RKO (cell line): ENCODE measurements at regions not wholly inside any gene's neighbourhood (a gene's known extent, or its start where the extent isn't known, plus 50 kb on each side); places are given as distances from the start of the nearest gene placed in this dataset.

ENCODE experiments used
- DNase-seq: peaks from one replicate; pipeline ENCODE4 v3.0.0-alpha.2; 2016; ENCODE audit warnings: low spot score

GRCh38 chr5:124419531-124419930 lies 326.9 kb downstream of the ZNF608 start:
- DNase-seq: no peak

GRCh38 chr5:124418390-124418789 lies 328.0 kb downstream of the ZNF608 start:
- DNase-seq: no peak

DNA sequence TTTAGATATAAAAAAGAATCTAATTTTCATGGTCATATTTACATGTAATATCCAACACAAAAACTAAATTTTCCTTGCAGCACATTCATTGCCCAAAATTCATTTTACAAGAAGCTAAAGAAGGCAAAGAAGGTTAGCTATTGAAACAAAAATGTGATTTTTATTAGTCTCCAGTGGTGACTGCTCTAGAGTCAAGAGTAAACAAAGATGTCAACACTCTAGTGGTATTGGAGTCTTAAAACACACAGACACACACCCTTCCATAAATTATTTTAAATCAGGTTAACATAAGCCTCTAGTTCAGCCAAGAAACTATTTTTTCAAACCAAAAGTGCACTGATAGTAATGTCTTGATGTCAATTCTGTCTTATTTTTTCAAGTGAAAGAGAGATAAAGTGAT lies 329.2 kb downstream of the ZNF608 start:
- no peak for DNase-seq

DNA sequence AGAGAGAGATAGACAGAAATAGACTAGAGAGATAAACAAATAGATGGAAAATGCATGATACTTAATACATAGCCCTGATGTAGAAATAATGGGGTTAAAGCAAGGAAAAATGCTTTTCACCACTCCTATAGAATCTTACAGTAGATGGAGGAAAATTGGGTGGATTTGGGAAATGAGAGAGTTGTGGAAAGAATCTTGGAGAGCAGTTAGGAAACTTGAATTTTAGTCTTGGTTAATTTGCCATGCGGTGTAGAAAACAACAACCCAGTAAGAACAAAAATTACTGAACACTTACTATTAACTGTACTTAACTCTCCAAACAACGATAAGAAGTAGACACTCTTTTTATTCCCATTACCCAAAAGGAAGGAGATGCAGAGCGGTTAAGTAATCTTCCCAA lies 329.8 kb downstream of the ZNF608 start:
- no peak for DNase-seq

DNA sequence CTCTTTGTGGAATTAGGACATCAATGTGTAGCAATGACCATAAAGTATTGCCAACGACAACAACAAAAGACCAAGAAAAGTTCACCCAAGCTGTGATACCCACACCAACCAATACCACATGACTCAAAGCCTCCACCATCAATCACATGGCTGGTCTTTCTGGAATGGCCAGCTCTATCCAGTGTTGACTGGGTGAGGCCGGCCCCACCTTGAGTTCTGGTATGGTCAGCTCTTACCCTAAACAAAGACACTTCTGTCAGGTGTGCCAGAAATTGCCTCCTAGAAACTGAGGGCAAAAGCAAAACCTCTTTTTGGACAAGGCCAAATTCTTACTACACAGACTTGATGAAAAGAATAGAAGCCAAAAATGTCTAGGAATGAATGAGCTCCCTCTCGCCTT lies 331.5 kb downstream of the ZNF608 start:
- DNase-seq: no peak

GRCh38 chr5:124410539-124411488 lies 335.6 kb downstream of the ZNF608 start:
- DNase-seq: no peak

- DNase-seq: no peak
These were observed 337.5 kb downstream of the ZNF608 start for GRCh38 chr5:124408738-124409453.

DNA sequence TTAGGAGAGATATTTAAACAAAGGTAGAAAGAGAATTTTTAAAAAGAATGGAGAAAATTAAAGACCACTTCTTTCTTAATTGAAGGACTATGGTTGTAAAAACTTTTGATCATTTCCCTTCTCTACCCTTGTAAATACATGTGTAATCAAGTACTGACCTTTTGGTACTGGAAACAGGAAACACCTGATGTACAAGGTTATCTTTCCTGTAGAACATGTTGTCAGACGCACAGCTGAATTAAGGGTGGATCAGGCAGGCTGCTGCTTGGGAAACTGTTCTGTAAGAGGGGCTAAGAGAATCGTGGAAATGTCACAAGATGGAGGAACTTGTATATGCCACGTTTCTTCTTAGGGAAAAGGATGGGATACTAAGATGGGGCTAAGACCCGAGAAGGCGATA lies 341.6 kb downstream of the ZNF608 start:
- no peak for DNase-seq

GRCh38 chr5:124403281-124403680 lies 343.2 kb downstream of the ZNF608 start:
- DNase-seq: no peak

- DNase-seq: no peak
These were observed 344.3 kb downstream of the ZNF608 start for GRCh38 chr5:124402144-124402581.

- DNase-seq: no peak
These were observed 344.8 kb downstream of the ZNF608 start for GRCh38 chr5:124401476-124402143.

DNA sequence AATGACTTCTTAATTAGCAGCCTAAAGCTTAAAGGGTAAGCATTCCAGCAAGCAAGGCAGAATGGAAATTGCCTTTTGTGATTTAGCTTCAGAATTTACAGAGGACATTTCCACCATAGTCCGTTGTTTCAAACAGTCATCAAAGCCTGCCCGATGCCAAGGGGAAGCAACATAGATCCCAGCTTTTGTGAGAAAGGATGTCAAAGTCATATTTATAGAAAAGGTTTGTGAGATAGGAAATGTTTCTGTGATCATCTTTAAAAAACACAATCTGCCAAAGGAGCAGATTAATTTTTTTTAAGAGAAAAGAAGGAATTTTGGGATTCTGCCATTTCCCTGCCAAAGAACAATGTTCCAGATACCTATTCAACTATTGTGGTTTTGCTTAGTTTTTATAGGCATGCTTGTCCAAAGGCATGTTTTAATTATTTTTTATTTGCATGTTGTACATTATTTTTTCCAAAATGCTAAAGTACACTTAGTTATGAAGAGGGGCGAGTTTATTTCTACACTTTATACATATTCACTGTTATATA lies 346.9 kb downstream of the ZNF608 start:
- no peak for DNase-seq

GRCh38 chr5:124398460-124398859 lies 348.0 kb downstream of the ZNF608 start:
- DNase-seq: no peak

GRCh38 chr5:124397317-124397716 lies 349.1 kb downstream of the ZNF608 start:
- no peak for DNase-seq

- DNase-seq: no peak
These were observed 350.5 kb downstream of the ZNF608 start for GRCh38 chr5:124395926-124396325.

GRCh38 chr5:124395287-124395686 lies 351.2 kb downstream of the ZNF608 start:
- no peak for DNase-seq

GRCh38 chr5:124394700-124395245 lies 351.7 kb downstream of the ZNF608 start:
- no peak for DNase-seq

DNA sequence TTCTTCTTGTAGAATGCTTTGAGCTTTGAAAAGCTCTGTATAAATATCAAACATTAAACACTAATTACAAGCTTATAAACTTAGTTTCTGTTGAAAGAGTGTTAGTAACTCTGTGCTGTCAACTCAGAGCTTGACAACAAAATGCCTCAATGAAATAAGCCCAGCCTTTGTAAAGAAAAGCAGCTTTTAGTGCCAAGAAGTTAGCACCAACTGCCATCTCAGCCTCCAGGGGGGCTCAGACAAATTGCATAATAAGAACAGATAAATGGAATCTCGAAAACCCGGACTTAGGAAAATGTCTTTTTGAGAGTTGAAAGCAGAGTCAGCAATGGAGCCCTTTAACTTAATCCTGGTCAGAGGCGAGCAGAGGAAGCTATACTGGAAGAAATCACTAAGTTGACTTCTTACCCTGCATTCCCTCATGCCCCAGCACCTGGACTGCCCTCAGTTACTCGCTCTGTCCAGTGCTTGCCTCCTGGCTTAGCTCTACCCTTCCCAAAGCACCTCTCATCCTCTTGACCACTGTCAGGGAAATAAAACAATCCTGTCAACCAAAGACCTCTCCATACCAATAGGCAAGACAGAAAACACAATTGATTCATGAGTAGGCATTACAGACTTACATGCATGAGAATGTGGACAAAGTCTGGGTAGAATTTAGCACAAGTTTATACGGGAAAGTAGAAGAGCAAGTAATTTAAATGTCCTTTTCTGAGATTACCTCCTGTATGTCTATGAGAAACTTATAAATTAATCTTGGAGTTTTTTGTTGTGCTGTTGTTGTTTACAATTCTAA lies 352.7 kb downstream of the ZNF608 start:
- DNase-seq: no peak

GRCh38 chr5:124383693-124384092 lies 362.7 kb downstream of the ZNF608 start:
- no peak for DNase-seq

GRCh38 chr5:124377386-124377785 lies 369.1 kb downstream of the ZNF608 start:
- DNase-seq: no peak

- DNase-seq: no peak
These were observed 372.6 kb downstream of the ZNF608 start for GRCh38 chr5:124373883-124374282.
